ENCODE measurements at regions not wholly inside any gene's neighbourhood (a gene's known extent, or its start where the extent isn't known, plus 50 kb on each side); places are given as distances from the start of the nearest gene placed in this dataset.

GRCh38 chr5:40202814-40203440 lies 476.8 kb upstream of the PTGER4 start:
- TF ChIP-seq CTCF (conservative IDR thresholded peaks at IDR 0.05; ENCODE audit: low read depth, low read length) (no peak), EZH2 (IDR thresholded peaks at IDR 0.05; ENCODE audit: low read length, unreplicated experiment) (no peak)
